ENCODE measurements at regions not wholly inside any gene's neighbourhood (a gene's known extent, or its start where the extent isn't known, plus 50 kb on each side); places are given as distances from the start of the nearest gene placed in this dataset.

DNA sequence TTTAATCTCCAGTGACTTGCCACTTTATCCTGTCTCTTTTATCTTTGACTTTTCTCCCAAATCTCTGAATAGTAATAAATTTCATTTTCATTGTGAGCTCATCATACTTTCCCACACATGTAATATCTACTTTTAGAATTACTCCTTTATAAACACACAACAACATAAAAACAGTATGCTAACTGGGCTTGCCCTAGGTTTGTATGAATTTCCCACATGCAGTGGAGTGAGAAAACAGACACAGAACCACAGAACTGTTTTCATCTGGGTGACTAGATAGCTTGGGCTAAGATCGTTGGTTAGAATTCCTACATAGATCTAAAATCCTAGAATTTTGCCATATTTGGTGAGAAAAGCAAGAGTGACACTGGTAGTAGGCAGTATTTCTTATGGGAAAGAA lies 409.5 kb downstream of the SPRY1 start:
- TF ChIP-seq NR2C2 (CRISPR knock-in tag; IDR thresholded peaks at IDR 0.05) (no peak), OVOL2 (CRISPR knock-in tag; IDR thresholded peaks at IDR 0.05; ENCODE audit: borderline replicate concordance) (no peak), NR3C1 (CRISPR knock-in tag; conservative IDR thresholded peaks at IDR 0.05; ENCODE audit: low read depth) (no peak), SMAD4 (CRISPR knock-in tag; IDR thresholded peaks at IDR 0.05) (no peak), KAT7 (CRISPR knock-in tag; IDR thresholded peaks at IDR 0.05; ENCODE audit: borderline replicate concordance) (no peak), TEAD4 (CRISPR knock-in tag; IDR thresholded peaks at IDR 0.05) (no peak), CREM (CRISPR knock-in tag; IDR thresholded peaks at IDR 0.05) (no peak), FOXK1 (CRISPR knock-in tag; IDR thresholded peaks at IDR 0.05) (no peak), MYBL2 (CRISPR knock-in tag; IDR thresholded peaks at IDR 0.05) (no peak)
- TF ChIP-seq, protein P1, sequence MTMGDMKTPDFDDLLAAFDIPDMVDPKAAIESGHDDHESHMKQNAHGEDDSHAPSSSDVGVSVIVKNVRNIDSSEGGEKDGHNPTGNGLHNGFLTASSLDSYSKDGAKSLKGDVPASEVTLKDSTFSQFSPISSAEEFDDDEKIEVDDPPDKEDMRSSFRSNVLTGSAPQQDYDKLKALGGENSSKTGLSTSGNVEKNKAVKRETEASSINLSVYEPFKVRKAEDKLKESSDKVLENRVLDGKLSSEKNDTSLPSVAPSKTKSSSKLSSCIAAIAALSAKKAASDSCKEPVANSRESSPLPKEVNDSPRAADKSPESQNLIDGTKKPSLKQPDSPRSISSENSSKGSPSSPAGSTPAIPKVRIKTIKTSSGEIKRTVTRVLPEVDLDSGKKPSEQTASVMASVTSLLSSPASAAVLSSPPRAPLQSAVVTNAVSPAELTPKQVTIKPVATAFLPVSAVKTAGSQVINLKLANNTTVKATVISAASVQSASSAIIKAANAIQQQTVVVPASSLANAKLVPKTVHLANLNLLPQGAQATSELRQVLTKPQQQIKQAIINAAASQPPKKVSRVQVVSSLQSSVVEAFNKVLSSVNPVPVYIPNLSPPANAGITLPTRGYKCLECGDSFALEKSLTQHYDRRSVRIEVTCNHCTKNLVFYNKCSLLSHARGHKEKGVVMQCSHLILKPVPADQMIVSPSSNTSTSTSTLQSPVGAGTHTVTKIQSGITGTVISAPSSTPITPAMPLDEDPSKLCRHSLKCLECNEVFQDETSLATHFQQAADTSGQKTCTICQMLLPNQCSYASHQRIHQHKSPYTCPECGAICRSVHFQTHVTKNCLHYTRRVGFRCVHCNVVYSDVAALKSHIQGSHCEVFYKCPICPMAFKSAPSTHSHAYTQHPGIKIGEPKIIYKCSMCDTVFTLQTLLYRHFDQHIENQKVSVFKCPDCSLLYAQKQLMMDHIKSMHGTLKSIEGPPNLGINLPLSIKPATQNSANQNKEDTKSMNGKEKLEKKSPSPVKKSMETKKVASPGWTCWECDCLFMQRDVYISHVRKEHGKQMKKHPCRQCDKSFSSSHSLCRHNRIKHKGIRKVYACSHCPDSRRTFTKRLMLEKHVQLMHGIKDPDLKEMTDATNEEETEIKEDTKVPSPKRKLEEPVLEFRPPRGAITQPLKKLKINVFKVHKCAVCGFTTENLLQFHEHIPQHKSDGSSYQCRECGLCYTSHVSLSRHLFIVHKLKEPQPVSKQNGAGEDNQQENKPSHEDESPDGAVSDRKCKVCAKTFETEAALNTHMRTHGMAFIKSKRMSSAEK (CRISPR knock-in tag; IDR thresholded peaks at IDR 0.05; ENCODE audit: borderline replicate concordance), result no peak
- TF ChIP-seq, protein P2, sequence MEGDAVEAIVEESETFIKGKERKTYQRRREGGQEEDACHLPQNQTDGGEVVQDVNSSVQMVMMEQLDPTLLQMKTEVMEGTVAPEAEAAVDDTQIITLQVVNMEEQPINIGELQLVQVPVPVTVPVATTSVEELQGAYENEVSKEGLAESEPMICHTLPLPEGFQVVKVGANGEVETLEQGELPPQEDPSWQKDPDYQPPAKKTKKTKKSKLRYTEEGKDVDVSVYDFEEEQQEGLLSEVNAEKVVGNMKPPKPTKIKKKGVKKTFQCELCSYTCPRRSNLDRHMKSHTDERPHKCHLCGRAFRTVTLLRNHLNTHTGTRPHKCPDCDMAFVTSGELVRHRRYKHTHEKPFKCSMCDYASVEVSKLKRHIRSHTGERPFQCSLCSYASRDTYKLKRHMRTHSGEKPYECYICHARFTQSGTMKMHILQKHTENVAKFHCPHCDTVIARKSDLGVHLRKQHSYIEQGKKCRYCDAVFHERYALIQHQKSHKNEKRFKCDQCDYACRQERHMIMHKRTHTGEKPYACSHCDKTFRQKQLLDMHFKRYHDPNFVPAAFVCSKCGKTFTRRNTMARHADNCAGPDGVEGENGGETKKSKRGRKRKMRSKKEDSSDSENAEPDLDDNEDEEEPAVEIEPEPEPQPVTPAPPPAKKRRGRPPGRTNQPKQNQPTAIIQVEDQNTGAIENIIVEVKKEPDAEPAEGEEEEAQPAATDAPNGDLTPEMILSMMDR (IDR thresholded peaks at IDR 0.05), result no peak
- TF ChIP-seq, protein P3, sequence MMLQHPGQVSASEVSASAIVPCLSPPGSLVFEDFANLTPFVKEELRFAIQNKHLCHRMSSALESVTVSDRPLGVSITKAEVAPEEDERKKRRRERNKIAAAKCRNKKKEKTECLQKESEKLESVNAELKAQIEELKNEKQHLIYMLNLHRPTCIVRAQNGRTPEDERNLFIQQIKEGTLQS (CRISPR knock-in tag; conservative IDR thresholded peaks at IDR 0.05), result no peak
- TF ChIP-seq, protein P4, sequence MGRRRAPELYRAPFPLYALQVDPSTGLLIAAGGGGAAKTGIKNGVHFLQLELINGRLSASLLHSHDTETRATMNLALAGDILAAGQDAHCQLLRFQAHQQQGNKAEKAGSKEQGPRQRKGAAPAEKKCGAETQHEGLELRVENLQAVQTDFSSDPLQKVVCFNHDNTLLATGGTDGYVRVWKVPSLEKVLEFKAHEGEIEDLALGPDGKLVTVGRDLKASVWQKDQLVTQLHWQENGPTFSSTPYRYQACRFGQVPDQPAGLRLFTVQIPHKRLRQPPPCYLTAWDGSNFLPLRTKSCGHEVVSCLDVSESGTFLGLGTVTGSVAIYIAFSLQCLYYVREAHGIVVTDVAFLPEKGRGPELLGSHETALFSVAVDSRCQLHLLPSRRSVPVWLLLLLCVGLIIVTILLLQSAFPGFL (CRISPR knock-in tag; IDR thresholded peaks at IDR 0.05; ENCODE audit: borderline replicate concordance), result no peak
- TF ChIP-seq, protein P5, sequence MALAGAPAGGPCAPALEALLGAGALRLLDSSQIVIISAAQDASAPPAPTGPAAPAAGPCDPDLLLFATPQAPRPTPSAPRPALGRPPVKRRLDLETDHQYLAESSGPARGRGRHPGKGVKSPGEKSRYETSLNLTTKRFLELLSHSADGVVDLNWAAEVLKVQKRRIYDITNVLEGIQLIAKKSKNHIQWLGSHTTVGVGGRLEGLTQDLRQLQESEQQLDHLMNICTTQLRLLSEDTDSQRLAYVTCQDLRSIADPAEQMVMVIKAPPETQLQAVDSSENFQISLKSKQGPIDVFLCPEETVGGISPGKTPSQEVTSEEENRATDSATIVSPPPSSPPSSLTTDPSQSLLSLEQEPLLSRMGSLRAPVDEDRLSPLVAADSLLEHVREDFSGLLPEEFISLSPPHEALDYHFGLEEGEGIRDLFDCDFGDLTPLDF (CRISPR knock-in tag; IDR thresholded peaks at IDR 0.05), result no peak
- Mint-ChIP-seq H3K27ac (no peak overlapping the region), H3K4me3 (no peak overlapping the region), H3K4me1 (peaks cover 8% of the 10 kb centered on the region), H3K36me3 (no peaks in the 10 kb centered on the region), H3K27me3 (ENCODE audit: low read depth) (no peaks in the 10 kb centered on the region), H3K9me3 (no peaks in the 10 kb centered on the region)
- ATAC-seq (no peak), DNase-seq (ENCODE audit: low spot score) (no peak)
- CTCF ChIA-PET, result interaction anchor here (1.2 kb wide), 1 partner anchor 33 kb away, joined by 4 read pairs; no protein-coding TSS in a partner anchor
- POLR2A ChIA-PET, result no interaction called here

DNA sequence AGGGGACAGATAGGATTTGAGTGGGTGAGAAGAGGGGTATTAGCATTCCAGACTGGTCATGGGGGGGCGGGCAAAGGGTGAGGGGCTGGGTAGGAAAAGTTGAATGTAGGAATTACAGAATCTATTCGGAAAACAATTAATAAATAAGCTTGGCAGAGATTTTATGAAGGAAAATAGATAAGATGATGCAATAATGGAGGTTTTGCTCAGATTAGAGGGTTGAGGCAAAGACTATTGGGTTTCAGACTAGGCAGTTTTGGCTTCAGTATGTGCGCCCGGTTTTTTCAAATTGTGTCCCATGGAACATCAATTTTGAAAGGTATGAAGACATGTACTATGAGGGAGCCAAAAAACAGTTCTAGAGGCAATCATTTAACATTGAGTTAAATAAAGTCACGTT lies 410.6 kb downstream of the SPRY1 start:
- Mint-ChIP-seq H3K4me3 (no peak overlapping the region), H3K4me1 (peaks cover 8% of the 10 kb centered on the region), H3K27ac (no peak overlapping the region), H3K27me3 (ENCODE audit: low read depth) (no peaks in the 10 kb centered on the region), H3K9me3 (no peaks in the 10 kb centered on the region), H3K36me3 (no peaks in the 10 kb centered on the region)
- POLR2A ChIA-PET, result no interaction called here
- ATAC-seq, result no peak
- DNase-seq (ENCODE audit: low spot score), result no peak
- CTCF ChIA-PET, result no interaction called here
- TF ChIP-seq, protein P6, sequence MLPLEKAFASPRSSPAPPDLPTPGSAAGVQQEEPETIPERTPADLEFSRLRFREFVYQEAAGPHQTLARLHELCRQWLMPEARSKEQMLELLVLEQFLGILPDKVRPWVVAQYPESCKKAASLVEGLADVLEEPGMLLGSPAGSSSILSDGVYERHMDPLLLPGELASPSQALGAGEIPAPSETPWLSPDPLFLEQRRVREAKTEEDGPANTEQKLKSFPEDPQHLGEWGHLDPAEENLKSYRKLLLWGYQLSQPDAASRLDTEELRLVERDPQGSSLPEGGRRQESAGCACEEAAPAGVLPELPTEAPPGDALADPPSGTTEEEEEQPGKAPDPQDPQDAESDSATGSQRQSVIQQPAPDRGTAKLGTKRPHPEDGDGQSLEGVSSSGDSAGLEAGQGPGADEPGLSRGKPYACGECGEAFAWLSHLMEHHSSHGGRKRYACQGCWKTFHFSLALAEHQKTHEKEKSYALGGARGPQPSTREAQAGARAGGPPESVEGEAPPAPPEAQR (CRISPR knock-in tag; IDR thresholded peaks at IDR 0.05), result no peak
- TF ChIP-seq, protein P2 (IDR thresholded peaks at IDR 0.05), result no peak
- TF ChIP-seq JAZF1 (CRISPR knock-in tag; IDR thresholded peaks at IDR 0.05) (no peak), FOXK1 (CRISPR knock-in tag; IDR thresholded peaks at IDR 0.05) (no peak)
- TF ChIP-seq, protein P7, sequence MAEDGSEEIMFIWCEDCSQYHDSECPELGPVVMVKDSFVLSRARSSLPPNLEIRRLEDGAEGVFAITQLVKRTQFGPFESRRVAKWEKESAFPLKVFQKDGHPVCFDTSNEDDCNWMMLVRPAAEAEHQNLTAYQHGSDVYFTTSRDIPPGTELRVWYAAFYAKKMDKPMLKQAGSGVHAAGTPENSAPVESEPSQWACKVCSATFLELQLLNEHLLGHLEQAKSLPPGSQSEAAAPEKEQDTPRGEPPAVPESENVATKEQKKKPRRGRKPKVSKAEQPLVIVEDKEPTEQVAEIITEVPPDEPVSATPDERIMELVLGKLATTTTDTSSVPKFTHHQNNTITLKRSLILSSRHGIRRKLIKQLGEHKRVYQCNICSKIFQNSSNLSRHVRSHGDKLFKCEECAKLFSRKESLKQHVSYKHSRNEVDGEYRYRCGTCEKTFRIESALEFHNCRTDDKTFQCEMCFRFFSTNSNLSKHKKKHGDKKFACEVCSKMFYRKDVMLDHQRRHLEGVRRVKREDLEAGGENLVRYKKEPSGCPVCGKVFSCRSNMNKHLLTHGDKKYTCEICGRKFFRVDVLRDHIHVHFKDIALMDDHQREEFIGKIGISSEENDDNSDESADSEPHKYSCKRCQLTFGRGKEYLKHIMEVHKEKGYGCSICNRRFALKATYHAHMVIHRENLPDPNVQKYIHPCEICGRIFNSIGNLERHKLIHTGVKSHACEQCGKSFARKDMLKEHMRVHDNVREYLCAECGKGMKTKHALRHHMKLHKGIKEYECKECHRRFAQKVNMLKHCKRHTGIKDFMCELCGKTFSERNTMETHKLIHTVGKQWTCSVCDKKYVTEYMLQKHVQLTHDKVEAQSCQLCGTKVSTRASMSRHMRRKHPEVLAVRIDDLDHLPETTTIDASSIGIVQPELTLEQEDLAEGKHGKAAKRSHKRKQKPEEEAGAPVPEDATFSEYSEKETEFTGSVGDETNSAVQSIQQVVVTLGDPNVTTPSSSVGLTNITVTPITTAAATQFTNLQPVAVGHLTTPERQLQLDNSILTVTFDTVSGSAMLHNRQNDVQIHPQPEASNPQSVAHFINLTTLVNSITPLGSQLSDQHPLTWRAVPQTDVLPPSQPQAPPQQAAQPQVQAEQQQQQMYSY (CRISPR knock-in tag; IDR thresholded peaks at IDR 0.05), result no peak

Data from WTC11 (cell line).